ENCODE measurements at regions not wholly inside any gene's neighbourhood (a gene's known extent, or its start where the extent isn't known, plus 50 kb on each side); places are given as distances from the start of the nearest gene placed in this dataset.

- peak; percentile 63 for TF ChIP-seq CTCF (IDR thresholded peaks at IDR 0.05)
- no peaks in the 10 kb centered on the region for H3K27me3 ChIP-seq (replicated peaks; ENCODE audit: insufficient read depth)
- no peaks in the 10 kb centered on the region for H3K9me3 ChIP-seq
- peak overlapping the region; percentile 14 to 48 for H3K27ac ChIP-seq
- peak; percentile 72 for DNase-seq (ENCODE audit: low spot score)
- ATAC-seq (ENCODE audit: insufficient number of reproducible peaks, low FRiP score, low read depth) = peak; percentile 79
- no peaks in the 10 kb centered on the region for H3K36me3 ChIP-seq
- peaks cover 19 to 46% of the 10 kb centered on the region in 2 donors for H3K4me1 ChIP-seq (ENCODE audit: control insufficient read depth in 1 of 2, low read depth in 2 of 2)
- H3K4me3 ChIP-seq = no peak overlapping the region
Measured at GRCh38 chr2:39513641-39514094, 76.6 kb upstream of the MAP4K3 start.

- ATAC-seq (ENCODE audit: insufficient number of reproducible peaks, low FRiP score, low read depth) (no peak), DNase-seq (ENCODE audit: low spot score) (no peak)
- H3K27me3 ChIP-seq (replicated peaks; ENCODE audit: insufficient read depth) = no peaks in the 10 kb centered on the region
- no peaks in the 10 kb centered on the region for H3K36me3 ChIP-seq
- H3K27ac ChIP-seq = no peak overlapping the region
- peaks cover 19 to 43% of the 10 kb centered on the region in 2 donors for H3K4me1 ChIP-seq (ENCODE audit: control insufficient read depth in 1 of 2, low read depth in 2 of 2)
- H3K9me3 ChIP-seq = no peaks in the 10 kb centered on the region
- no peak overlapping the region for H3K4me3 ChIP-seq
- no peak for TF ChIP-seq CTCF (IDR thresholded peaks at IDR 0.05)
Measured at GRCh38 chr2:39514825-39515224, 77.7 kb upstream of the MAP4K3 start.

GRCh38 chr2:39515273-39515896 lies 78.3 kb upstream of the MAP4K3 start:
- no peaks in the 10 kb centered on the region for H3K36me3 ChIP-seq
- DNase-seq (ENCODE audit: low spot score) = no peak
- no peaks in the 10 kb centered on the region for H3K9me3 ChIP-seq
- TF ChIP-seq CTCF (IDR thresholded peaks at IDR 0.05) = no peak
- H3K4me3 ChIP-seq = no peak overlapping the region
- no peak for ATAC-seq (ENCODE audit: insufficient number of reproducible peaks, low FRiP score, low read depth)
- H3K4me1 ChIP-seq (ENCODE audit: control insufficient read depth in 1 of 2, low read depth in 2 of 2) = peaks cover 19 to 43% of the 10 kb centered on the region in 2 donors
- no peaks in the 10 kb centered on the region for H3K27me3 ChIP-seq (replicated peaks; ENCODE audit: insufficient read depth)
- H3K27ac ChIP-seq = no peak overlapping the region

GRCh38 chr2:39515897-39516346 lies 78.8 kb upstream of the MAP4K3 start:
- Histone ChIP-seq H3K27ac (no peak overlapping the region), H3K36me3 (no peaks in the 10 kb centered on the region), H3K27me3 (replicated peaks; ENCODE audit: insufficient read depth) (no peaks in the 10 kb centered on the region), H3K4me1 (ENCODE audit: control insufficient read depth in 1 of 2, low read depth in 2 of 2) (peaks cover 19 to 43% of the 10 kb centered on the region in 2 donors), H3K4me3 (no peak overlapping the region), H3K9me3 (no peaks in the 10 kb centered on the region)
- no peak for DNase-seq (ENCODE audit: low spot score)
- TF ChIP-seq CTCF (IDR thresholded peaks at IDR 0.05) = no peak
- no peak for ATAC-seq (ENCODE audit: insufficient number of reproducible peaks, low FRiP score, low read depth)

GRCh38 chr2:39516347-39517101 lies 79.4 kb upstream of the MAP4K3 start:
- TF ChIP-seq CTCF (IDR thresholded peaks at IDR 0.05) = no peak
- ATAC-seq (ENCODE audit: insufficient number of reproducible peaks, low FRiP score, low read depth) (peak; percentile 41), DNase-seq (ENCODE audit: low spot score) (no peak)
- H3K4me3 ChIP-seq = peak overlapping the region; percentile 14
- H3K36me3 ChIP-seq = no peaks in the 10 kb centered on the region
- peak overlapping the region in 1 of 2 donors; percentile 69 for H3K27ac ChIP-seq
- H3K27me3 ChIP-seq (replicated peaks; ENCODE audit: insufficient read depth) = no peaks in the 10 kb centered on the region
- no peaks in the 10 kb centered on the region for H3K9me3 ChIP-seq
- H3K4me1 ChIP-seq (ENCODE audit: control insufficient read depth in 1 of 2, low read depth in 2 of 2) = peaks cover 19 to 38% of the 10 kb centered on the region in 2 donors

All from thoracic aorta (tissue), 2 donors.